ENCODE measurements at regions not wholly inside any gene's neighbourhood (a gene's known extent, or its start where the extent isn't known, plus 50 kb on each side); places are given as distances from the start of the nearest gene placed in this dataset.

DNA sequence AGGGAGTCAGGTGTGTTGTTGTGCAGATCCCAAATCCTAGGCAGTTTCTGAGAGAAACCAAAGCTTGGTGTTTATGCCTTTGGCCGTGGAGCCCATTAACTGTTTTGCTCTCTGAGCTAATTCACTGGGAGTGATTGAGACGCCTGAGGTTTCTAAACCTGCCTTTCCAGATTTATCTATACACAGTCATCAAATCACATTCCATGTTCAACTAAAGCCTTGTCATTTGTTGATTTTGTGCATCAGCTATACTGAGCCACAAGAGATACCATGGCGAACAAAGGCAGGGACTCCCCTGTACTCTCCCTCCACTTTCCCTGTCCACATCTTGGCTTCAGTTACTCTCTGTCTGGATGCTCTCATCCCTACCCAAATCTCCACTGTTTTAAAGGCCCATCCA lies 229.7 kb upstream of the PMEPA1 start:
- no peak overlapping the region for H2BK15ac ChIP-seq (ENCODE audit: low read depth, low read length)
- peaks cover 6% of the 10 kb centered on the region for H3K27me3 Mint-ChIP-seq (ENCODE audit: low read depth)
- no peak overlapping the region for H3K56ac ChIP-seq (ENCODE audit: insufficient read length, low read depth, low read length)
- H3K14ac ChIP-seq (ENCODE audit: insufficient read depth, low read length) = no peak overlapping the region
- H3K4me1 Mint-ChIP-seq = peaks cover 42 to 50% of the 10 kb centered on the region in 2 experiments
- H3K9me3 ChIP-seq (ENCODE audit: control insufficient read depth, low read depth, low read length) = no peaks in the 10 kb centered on the region
- no peaks in the 10 kb centered on the region; the same call in 1 of the 2 replicates for H3K4me1 ChIP-seq (ENCODE audit: insufficient read depth, low read length)
- H4K20me1 ChIP-seq (ENCODE audit: control insufficient read depth, insufficient read depth, insufficient read length) = no peaks in the 10 kb centered on the region
- WGBS (ENCODE audit: extremely low coverage, insufficient read length, low lambda C conversion rate) = no CpG with 5 or more reads among the region's 3 CpGs
- H2AFZ ChIP-seq (ENCODE audit: low read length) = no peak overlapping the region
- H4K5ac ChIP-seq (ENCODE audit: insufficient read length, low read depth, low read length) = no peak overlapping the region
- H2BK12ac ChIP-seq (ENCODE audit: insufficient read length, low read depth, low read length) = no peak overlapping the region
- H3K18ac ChIP-seq (ENCODE audit: insufficient read length, low read depth, low read length) = no peak overlapping the region
- H3K23ac ChIP-seq (ENCODE audit: insufficient read length, low read depth, low read length) = no peak overlapping the region
- H3K27ac ChIP-seq (ENCODE audit: insufficient read length, low read depth, low read length) = no peak overlapping the region
- H3K27ac Mint-ChIP-seq = no peak overlapping the region; a peak in 1 of 7 replicates
- H2AK5ac ChIP-seq (ENCODE audit: insufficient read length, low read length) = no peak overlapping the region
- H3K4me3 Mint-ChIP-seq = peak overlapping the region in 1 of 2 experiments; percentile 2; a peak in 1 of 5 replicates
- H2BK20ac ChIP-seq (ENCODE audit: low read depth, low read length, poor library complexity, severe bottlenecking) = no peak overlapping the region
- no peak overlapping the region for H3K9ac ChIP-seq (ENCODE audit: extremely low read depth, insufficient read length, low read length)
- no peaks in the 10 kb centered on the region for H3K79me1 ChIP-seq (ENCODE audit: insufficient read depth, low read depth, low read length, poor library complexity, severe bottlenecking)
- no peak overlapping the region for H3K4ac ChIP-seq (ENCODE audit: low read depth, low read length)
- H3T11ph ChIP-seq (ENCODE audit: low read length) = no peak overlapping the region
- H3K9me3 Mint-ChIP-seq = peaks cover 0 to 7% of the 10 kb centered on the region in 2 experiments; a peak in 1 of 5 replicates
- no peaks in the 10 kb centered on the region for H3K23me2 ChIP-seq (ENCODE audit: insufficient read length, low read depth, low read length, poor library complexity, severe bottlenecking)
- no peak overlapping the region for H3K4me2 ChIP-seq (ENCODE audit: insufficient read depth, insufficient read length, low read length)
- no peak overlapping the region for H2BK120ac ChIP-seq (ENCODE audit: low read depth, low read length, poor library complexity, severe bottlenecking)
- no peak overlapping the region for H2BK5ac ChIP-seq (ENCODE audit: insufficient read length, low read length)
- no peak for DNase-seq
- no peaks in the 10 kb centered on the region for H3K27me3 ChIP-seq (ENCODE audit: insufficient read depth, low read length)
- no peak overlapping the region for H4K8ac ChIP-seq (replicated peaks; ENCODE audit: insufficient read length, low read depth, low read length)
- H4K91ac ChIP-seq (ENCODE audit: insufficient read length, low read depth, low read length) = no peak overlapping the region
- peaks cover 0 to 10% (median 0%) of the 10 kb centered on the region in 3 experiments; a peak in 1 of 7 replicates for H3K36me3 Mint-ChIP-seq (ENCODE audit: insufficient read depth in 1 of 3, low read depth in 3 of 3)
- TF ChIP-seq CTCF (conservative IDR thresholded peaks at IDR 0.05) = no peak
- H3K79me2 ChIP-seq (ENCODE audit: insufficient read depth, low read length) = no peaks in the 10 kb centered on the region
